ENCODE measurements at regions not wholly inside any gene's neighbourhood (a gene's known extent, or its start where the extent isn't known, plus 50 kb on each side); places are given as distances from the start of the nearest gene placed in this dataset.

DNA sequence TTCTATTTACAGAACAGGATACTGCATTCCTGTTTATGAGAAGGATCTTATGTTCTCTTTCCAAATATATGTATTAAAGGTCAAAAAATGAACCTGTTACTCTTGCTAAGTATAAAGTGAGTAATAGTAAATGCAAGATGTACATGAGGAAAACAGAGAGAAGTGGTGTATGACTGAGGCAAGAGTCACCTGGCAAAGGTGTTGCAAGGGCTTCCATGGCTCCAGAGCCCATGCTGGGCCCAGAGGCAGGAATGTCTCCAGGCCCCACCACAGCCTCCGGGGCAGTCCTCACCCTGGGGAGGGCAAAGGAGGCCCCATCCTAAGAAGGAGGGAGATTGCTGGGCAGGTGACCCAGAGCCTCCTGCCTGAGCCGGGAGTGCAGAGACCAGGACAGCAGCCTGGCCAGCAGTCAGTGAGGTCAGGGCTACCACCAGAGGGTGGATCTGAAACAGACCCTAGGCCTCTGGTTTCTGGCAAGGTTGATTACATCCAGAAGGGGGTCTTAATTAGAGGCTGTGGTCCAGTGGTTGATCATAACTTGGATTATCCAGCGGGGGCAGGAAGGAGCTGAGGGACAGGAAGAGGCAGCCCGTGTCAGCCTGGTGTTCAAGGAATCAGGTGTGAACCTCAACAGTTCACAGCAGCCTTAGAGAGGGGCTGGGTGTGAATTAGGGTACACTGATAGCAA lies 57.3 kb upstream of the CPLX2 start:
- Histone ChIP-seq H3K36me3 (no peaks in the 10 kb centered on the region), H3K4me3 (no peak overlapping the region), H3K27me3 (no peaks in the 10 kb centered on the region), H3K4me1 (ENCODE audit: low read depth) (peaks cover 9% of the 10 kb centered on the region), H3K27ac (no peak overlapping the region), H3K9me3 (ENCODE audit: low read depth) (no peaks in the 10 kb centered on the region)
- TF ChIP-seq, protein P1, sequence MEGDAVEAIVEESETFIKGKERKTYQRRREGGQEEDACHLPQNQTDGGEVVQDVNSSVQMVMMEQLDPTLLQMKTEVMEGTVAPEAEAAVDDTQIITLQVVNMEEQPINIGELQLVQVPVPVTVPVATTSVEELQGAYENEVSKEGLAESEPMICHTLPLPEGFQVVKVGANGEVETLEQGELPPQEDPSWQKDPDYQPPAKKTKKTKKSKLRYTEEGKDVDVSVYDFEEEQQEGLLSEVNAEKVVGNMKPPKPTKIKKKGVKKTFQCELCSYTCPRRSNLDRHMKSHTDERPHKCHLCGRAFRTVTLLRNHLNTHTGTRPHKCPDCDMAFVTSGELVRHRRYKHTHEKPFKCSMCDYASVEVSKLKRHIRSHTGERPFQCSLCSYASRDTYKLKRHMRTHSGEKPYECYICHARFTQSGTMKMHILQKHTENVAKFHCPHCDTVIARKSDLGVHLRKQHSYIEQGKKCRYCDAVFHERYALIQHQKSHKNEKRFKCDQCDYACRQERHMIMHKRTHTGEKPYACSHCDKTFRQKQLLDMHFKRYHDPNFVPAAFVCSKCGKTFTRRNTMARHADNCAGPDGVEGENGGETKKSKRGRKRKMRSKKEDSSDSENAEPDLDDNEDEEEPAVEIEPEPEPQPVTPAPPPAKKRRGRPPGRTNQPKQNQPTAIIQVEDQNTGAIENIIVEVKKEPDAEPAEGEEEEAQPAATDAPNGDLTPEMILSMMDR (IDR thresholded peaks at IDR 0.05; ENCODE audit: low read depth, low read length) = no peak
- DNase-seq (ENCODE audit: low read depth in 1 of 2, low spot score in 1 of 2) = no peak

DNA sequence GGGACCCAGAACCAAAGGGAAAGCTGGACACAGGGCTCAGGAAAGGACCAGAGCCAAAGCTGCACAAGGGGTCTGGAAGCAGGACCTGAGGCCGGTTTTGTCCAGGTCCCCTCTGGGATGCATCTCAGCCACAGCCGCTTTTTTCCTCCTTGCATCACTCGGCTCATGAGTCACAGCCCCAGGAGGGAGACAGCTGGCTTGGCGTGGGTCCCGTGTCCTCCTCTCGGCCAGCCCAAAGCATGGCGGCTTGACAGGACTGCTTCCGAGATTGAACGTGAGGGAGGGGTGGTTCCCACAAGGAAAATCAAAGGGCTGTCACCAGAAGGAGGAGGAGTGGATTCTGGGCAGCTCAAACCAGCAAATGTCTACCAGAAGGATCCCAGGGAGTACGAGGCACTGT lies 56.7 kb upstream of the CPLX2 start:
- no peak overlapping the region for H3K4me3 ChIP-seq
- DNase-seq (ENCODE audit: low read depth in 1 of 2, low spot score in 1 of 2) = peak in 1 of 2 donors; percentile 84
- H3K9me3 ChIP-seq (ENCODE audit: low read depth) = no peaks in the 10 kb centered on the region
- H3K27ac ChIP-seq = no peak overlapping the region
- TF ChIP-seq, protein P1 (IDR thresholded peaks at IDR 0.05; ENCODE audit: low read depth, low read length) = no peak
- H3K27me3 ChIP-seq = no peaks in the 10 kb centered on the region
- peaks cover 9% of the 10 kb centered on the region for H3K4me1 ChIP-seq (ENCODE audit: low read depth)
- H3K36me3 ChIP-seq = no peaks in the 10 kb centered on the region

DNA sequence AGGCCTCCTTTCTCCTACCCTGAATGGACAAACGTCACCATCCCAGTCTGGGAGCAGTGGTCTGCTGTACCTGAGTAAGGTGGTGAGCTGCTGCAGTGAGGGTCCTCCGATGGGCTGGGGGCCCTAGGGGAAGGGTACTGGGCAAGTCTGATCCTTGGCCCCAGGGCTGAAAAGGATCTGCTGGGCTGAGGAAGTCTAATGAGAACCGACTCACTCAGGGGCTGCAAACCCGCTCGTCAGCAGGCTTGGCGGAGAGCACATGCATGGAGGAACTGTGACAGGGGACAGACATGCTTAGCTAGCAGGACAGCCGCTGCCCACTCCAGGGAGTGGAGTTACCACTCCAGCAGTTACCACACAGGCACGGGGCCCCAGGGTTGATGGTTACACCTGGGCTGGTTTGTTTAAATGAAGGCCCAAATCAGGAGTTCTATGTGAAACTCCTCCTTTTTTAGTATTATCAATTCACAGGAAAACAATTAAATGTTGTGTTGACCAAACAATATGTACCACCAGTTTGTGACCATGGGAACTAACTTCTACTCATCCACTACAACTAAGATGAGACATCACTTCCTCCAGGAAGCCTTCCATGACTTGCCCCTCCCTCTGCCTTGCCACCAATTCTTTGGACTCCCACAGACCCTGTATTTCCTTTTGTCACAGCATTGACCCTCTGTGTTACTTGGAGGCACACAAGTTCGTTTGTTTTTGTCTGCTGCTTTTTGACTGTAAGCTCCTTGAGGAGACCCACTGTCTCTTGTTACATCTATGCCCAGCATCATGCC lies 56.1 kb upstream of the CPLX2 start:
- H3K36me3 ChIP-seq = no peaks in the 10 kb centered on the region
- no peak for DNase-seq (ENCODE audit: low read depth in 1 of 2, low spot score in 1 of 2)
- H3K27ac ChIP-seq = no peak overlapping the region
- no peaks in the 10 kb centered on the region for H3K27me3 ChIP-seq
- no peaks in the 10 kb centered on the region for H3K9me3 ChIP-seq (ENCODE audit: low read depth)
- H3K4me3 ChIP-seq = no peak overlapping the region
- peaks cover 9% of the 10 kb centered on the region for H3K4me1 ChIP-seq (ENCODE audit: low read depth)
- TF ChIP-seq, protein P1 (IDR thresholded peaks at IDR 0.05; ENCODE audit: low read depth, low read length) = no peak

DNA sequence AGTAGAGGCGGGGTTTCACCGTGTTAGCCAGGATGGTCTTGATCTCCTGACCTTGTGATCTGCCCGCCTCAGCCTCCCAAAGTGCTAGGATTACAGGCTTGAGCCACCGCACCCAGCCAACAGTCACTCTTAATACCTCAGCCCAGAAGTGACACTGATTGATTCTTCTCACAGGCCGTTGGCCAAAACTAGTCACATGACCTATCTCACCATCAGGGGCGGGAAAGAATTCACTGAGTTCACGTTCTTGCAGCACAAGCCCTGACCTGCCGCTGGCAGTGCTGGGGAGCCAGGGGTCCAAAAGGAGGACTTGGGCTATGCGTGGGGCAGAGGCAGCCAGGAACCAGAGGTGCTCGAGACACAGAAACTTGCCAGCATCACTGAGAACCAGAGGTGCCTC lies 55.0 kb upstream of the CPLX2 start:
- DNase-seq (ENCODE audit: low read depth in 1 of 2, low spot score in 1 of 2) = peak in 1 of 2 donors; percentile 12
- H3K4me1 ChIP-seq (ENCODE audit: low read depth) = peaks cover 9% of the 10 kb centered on the region
- TF ChIP-seq, protein P1 (IDR thresholded peaks at IDR 0.05; ENCODE audit: low read depth, low read length) = no peak
- no peak overlapping the region for H3K27ac ChIP-seq
- H3K36me3 ChIP-seq = no peaks in the 10 kb centered on the region
- no peak overlapping the region for H3K4me3 ChIP-seq
- H3K27me3 ChIP-seq = no peaks in the 10 kb centered on the region
- no peaks in the 10 kb centered on the region for H3K9me3 ChIP-seq (ENCODE audit: low read depth)

DNA sequence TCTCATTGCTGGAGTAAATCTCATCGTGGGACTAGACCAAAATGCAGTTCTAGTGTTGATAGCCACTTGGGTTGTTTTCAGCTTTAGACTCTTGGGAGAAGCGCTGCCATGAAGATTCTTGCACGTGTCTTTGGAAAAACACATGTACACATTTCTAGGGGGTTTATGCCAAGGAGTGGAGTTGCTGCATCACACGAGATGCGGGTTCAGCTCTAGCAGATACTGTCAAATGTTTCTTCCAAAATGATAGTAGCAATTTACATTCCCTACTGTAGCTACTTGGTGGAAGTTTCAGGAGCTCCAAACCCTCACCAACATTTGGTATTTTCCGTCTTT lies 52.3 kb upstream of the CPLX2 start:
- TF ChIP-seq, protein P1 (IDR thresholded peaks at IDR 0.05; ENCODE audit: low read depth, low read length) = no peak
- no peak for DNase-seq (ENCODE audit: low read depth in 1 of 2, low spot score in 1 of 2)
- Histone ChIP-seq H3K27me3 (no peaks in the 10 kb centered on the region), H3K36me3 (no peaks in the 10 kb centered on the region), H3K4me1 (ENCODE audit: low read depth) (peaks cover 15% of the 10 kb centered on the region), H3K9me3 (ENCODE audit: low read depth) (no peaks in the 10 kb centered on the region), H3K27ac (no peak overlapping the region), H3K4me3 (no peak overlapping the region)

Measured in cardiac muscle cell (in vitro differentiated cells and primary cell).